Neural cell (in vitro differentiated cells): ENCODE measurements at regions not wholly inside any gene's neighbourhood (a gene's known extent, or its start where the extent isn't known, plus 50 kb on each side); places are given as distances from the start of the nearest gene placed in this dataset.
"Not testable (repeated sequence)": the region's sequence is repeated elsewhere in the genome, so short reads cannot be mapped to it uniquely, and the experiment has no call there.

Experiments used
- H2AFZ ChIP-seq: fragments of 200-600, 300-800 bp; sonication (generic), shearing (Covaris generic); 2 replicates; pipeline ENCODE4 v1.6.0; 2014; ENCODE audit warnings: low read depth, mild to moderate bottlenecking, antibody characterized with exemption, low read length, moderate library complexity
- H3F3A ChIP-seq: fragments of 200-600 bp; shearing (Covaris generic); 2 replicates; pipeline ENCODE4 v1.6.1; 2016; ENCODE audit warnings: mild to moderate bottlenecking, moderate library complexity, mixed read lengths, antibody characterized with exemption, low read length; ENCODE audit not compliant: insufficient read depth, poor library complexity, severe bottlenecking
- H3K27ac ChIP-seq: fragments of 200-600, 300-800 bp; sonication (generic), shearing (Covaris generic); 2 replicates; pipeline ENCODE4 v1.5.1; 2014; ENCODE audit warnings: mild to moderate bottlenecking, low read length, moderate library complexity
- H3K27me3 ChIP-seq: fragments of 300-800, 200-600 bp; sonication (generic), shearing (Covaris generic); 2 replicates; pipeline ENCODE4 v1.6.0; 2014; ENCODE audit warnings: mild to moderate bottlenecking, low read depth, low read length, moderate library complexity; ENCODE audit not compliant: insufficient read depth
- H3K36me3 ChIP-seq: fragments of 300-800, 200-600 bp; sonication (generic), shearing (Covaris generic); 2 replicates; pipeline ENCODE4 v1.5.1; 2014; ENCODE audit warnings: mild to moderate bottlenecking, antibody characterized with exemption, low read length, moderate library complexity; ENCODE audit not compliant: insufficient read depth
- H3K4me2 ChIP-seq: fragments of 300-800, 200-600 bp; sonication (generic), shearing (Covaris generic); 2 replicates; pipeline ENCODE4 v1.6.0; 2014; ENCODE audit warnings: mild to moderate bottlenecking, low read length
- H3K4me3 ChIP-seq: fragments of 300-800, 200-600 bp; sonication (generic), shearing (Covaris generic); 2 replicates; pipeline ENCODE4 v1.5.1; 2014; ENCODE audit warnings: mild to moderate bottlenecking, low read length, moderate library complexity
- H3K79me2 ChIP-seq: fragments of 200-600 bp; shearing (Covaris generic); replicated peaks from 2 replicates; pipeline ENCODE4 v1.6.0; 2014; ENCODE audit warnings: mild to moderate bottlenecking, low read length, moderate library complexity; ENCODE audit not compliant: insufficient read depth
- H3K9ac ChIP-seq: fragments of 300-800, 200-600 bp; sonication (generic), shearing (Covaris generic); 2 replicates; pipeline ENCODE4 v1.6.1; 2016; ENCODE audit warnings: mild to moderate bottlenecking, low read length, mixed read lengths
- H3K9me2 ChIP-seq: fragments of 200-600 bp; shearing (Covaris generic); 2 replicates; pipeline ENCODE4 v1.6.1; 2016; ENCODE audit warnings: mild to moderate bottlenecking, low read length, mixed read lengths; ENCODE audit not compliant: insufficient read depth
- H3K9me3 ChIP-seq: fragments of 200-600, 300-800 bp; sonication (generic), shearing (Covaris generic); 2 replicates; pipeline ENCODE4 v1.6.1; 2016; ENCODE audit warnings: mild to moderate bottlenecking, mixed run types, low read length, moderate library complexity, mixed read lengths
- H4K20me1 ChIP-seq: fragments of 200-600 bp; shearing (Covaris generic); 2 replicates; pipeline ENCODE4 v1.6.1; 2016; ENCODE audit warnings: mild to moderate bottlenecking, mixed run types; ENCODE audit not compliant: insufficient read depth
- CTCF ChIP-seq: fragments of 450-650 bp; IDR thresholded peaks from 2 replicates; pipeline ENCODE4 v1.5.1; 2014; ENCODE audit warnings: antibody characterized with exemption, mild to moderate bottlenecking, moderate library complexity; ENCODE audit not compliant: poor library complexity, severe bottlenecking
- EP300 ChIP-seq: fragments of 450-650 bp; conservative IDR thresholded peaks from 2 replicates; pipeline ENCODE4 v1.6.1; 2014; ENCODE audit warnings: antibody characterized with exemption, mild to moderate bottlenecking, moderate library complexity; ENCODE audit not compliant: poor library complexity, severe bottlenecking
- EZH2 ChIP-seq: fragments of 200-600, 300-800 bp; shearing (Covaris generic), sonication (generic); IDR thresholded peaks from 2 replicates; pipeline ENCODE4 v1.6.1; 2014; ENCODE audit warnings: antibody characterized with exemption, low read length, borderline replicate concordance, mild to moderate bottlenecking; ENCODE audit not compliant: insufficient read depth, poor library complexity, severe bottlenecking
- MXI1 ChIP-seq: fragments of 450-650 bp; conservative IDR thresholded peaks from 2 replicates; pipeline ENCODE4 v1.6.1; 2014; ENCODE audit warnings: antibody characterized with exemption, mild to moderate bottlenecking; ENCODE audit not compliant: poor library complexity, severe bottlenecking
- POLR2AphosphoS5 ChIP-seq: IDR thresholded peaks from 2 replicates; pipeline ENCODE4 v1.6.1; 2012
- RAD21 ChIP-seq: fragments of 450-650 bp; conservative IDR thresholded peaks from 2 replicates; pipeline ENCODE4 v1.6.1; 2014; ENCODE audit warnings: antibody characterized with exemption, mild to moderate bottlenecking, moderate library complexity
- REST ChIP-seq: IDR thresholded peaks from 2 replicates; pipeline ENCODE4 v1.6.1; 2012; ENCODE audit warnings: borderline replicate concordance
- SMC3 ChIP-seq: fragments of 450-650 bp; conservative IDR thresholded peaks from 2 replicates; pipeline ENCODE4 v1.6.1; 2014; ENCODE audit warnings: antibody characterized with exemption, mild to moderate bottlenecking, moderate library complexity; ENCODE audit not compliant: poor library complexity
- TAF1 ChIP-seq: IDR thresholded peaks from 2 replicates; pipeline ENCODE4 v1.6.1; 2012; ENCODE audit warnings: low read depth

GRCh38 chr2:47720036-47720435 lies 62.9 kb upstream of the MSH6 start:
- H3K4me2 ChIP-seq: no peak overlapping the region
- H3K79me2 ChIP-seq: no peaks in the 10 kb centered on the region
- H4K20me1 ChIP-seq: no peaks in the 10 kb centered on the region
- no peaks in the 10 kb centered on the region for H3K27me3 ChIP-seq
- H3K9me2 ChIP-seq: no peaks in the 10 kb centered on the region
- no peak overlapping the region for H3K27ac ChIP-seq
- TF ChIP-seq TAF1 (no peak), EZH2 (no peak), POLR2AphosphoS5 (no peak), SMC3 (no peak)
- H3F3A ChIP-seq: no peaks in the 10 kb centered on the region
- H2AFZ ChIP-seq: no peak overlapping the region
- no peaks in the 10 kb centered on the region for H3K9me3 ChIP-seq
- H3K4me3 ChIP-seq: no peak overlapping the region
- no peak overlapping the region for H3K9ac ChIP-seq
- no peaks in the 10 kb centered on the region for H3K36me3 ChIP-seq

- Histone ChIP-seq H3K27ac (no peak overlapping the region), H3K4me2 (no peak overlapping the region), H2AFZ (no peak overlapping the region), H3K9ac (no peak overlapping the region), H3K9me2 (no peaks in the 10 kb centered on the region), H3K36me3 (no peaks in the 10 kb centered on the region), H3K4me3 (no peak overlapping the region), H3K27me3 (no peaks in the 10 kb centered on the region), H3K79me2 (no peaks in the 10 kb centered on the region), H3F3A (no peaks in the 10 kb centered on the region), H3K9me3 (no peaks in the 10 kb centered on the region), H4K20me1 (no peaks in the 10 kb centered on the region)
- no peak for TF ChIP-seq MXI1
- no peak for TF ChIP-seq REST
- no peak for TF ChIP-seq CTCF
- TF ChIP-seq POLR2AphosphoS5: no peak
- no peak for TF ChIP-seq EZH2
- no peak for TF ChIP-seq EP300
- TF ChIP-seq SMC3: no peak
- no peak for TF ChIP-seq TAF1
- no peak for TF ChIP-seq RAD21
Measured at GRCh38 chr2:47719099-47719498, 63.8 kb upstream of the MSH6 start.

- not testable (repeated sequence) for H2AFZ ChIP-seq, H3F3A ChIP-seq, H3K27ac ChIP-seq, H3K9ac ChIP-seq, H3K27me3 ChIP-seq, H3K9me3 ChIP-seq, H3K79me2 ChIP-seq, H3K4me3 ChIP-seq, H4K20me1 ChIP-seq, H3K36me3 ChIP-seq, H3K9me2 ChIP-seq, H3K4me2 ChIP-seq
Measured at GRCh38 chr2:47716307-47716706, 66.6 kb upstream of the MSH6 start.
